HCT116 (cell line): ENCODE measurements at regions not wholly inside any gene's neighbourhood (a gene's known extent, or its start where the extent isn't known, plus 50 kb on each side); places are given as distances from the start of the nearest gene placed in this dataset.

ENCODE experiments used
- EZH2 ChIP-seq: fragments of 200-600 bp; sonication (generic); IDR thresholded peaks from 2 replicates; pipeline ENCODE4 v1.6.1; 2017; ENCODE audit warnings: antibody characterized with exemption, mixed run types
- EZH2phosphoT487 ChIP-seq: fragments of 200-600 bp; IDR thresholded peaks from 2 replicates; pipeline ENCODE4 v1.6.1; 2018; ENCODE audit warnings: antibody characterized with exemption, borderline replicate concordance
- POLR2A ChIP-seq: IDR thresholded peaks from 2 replicates; pipeline ENCODE4 v1.7.0; 2011; ENCODE audit warnings: borderline replicate concordance; ENCODE audit not compliant: insufficient read depth, insufficient read length; ENCODE audit errors: extremely low read depth
- POLR2AphosphoS5 ChIP-seq: IDR thresholded peaks from 2 replicates; pipeline ENCODE4 v1.6.1; 2011; ENCODE audit warnings: mild to moderate bottlenecking, low read depth, low read length, moderate library complexity
- SIN3A ChIP-seq: IDR thresholded peaks from 2 replicates; pipeline ENCODE4 v1.6.1; 2012; ENCODE audit warnings: low read depth
- TF ChIP-seq, protein P1 (sequence below), 3 experiments: fragments of 200-600 bp in 1 of 3; sonication (generic) in 1 of 3; IDR thresholded peaks in 2 of 3; conservative IDR thresholded peaks in 1 of 3; 2 replicates each; pipeline ENCODE4 v1.5.1; 2012 to 2017; ENCODE audit warnings: low read depth in 2 of 3, low read length in 2 of 3, antibody characterized with exemption in 1 of 3, borderline replicate concordance in 1 of 3, control low read depth in 1 of 3, mild to moderate bottlenecking in 1 of 3, mixed read lengths in 1 of 3, mixed run types in 1 of 3, moderate library complexity in 1 of 3; ENCODE audit not compliant: insufficient read depth in 1 of 3

DNA sequence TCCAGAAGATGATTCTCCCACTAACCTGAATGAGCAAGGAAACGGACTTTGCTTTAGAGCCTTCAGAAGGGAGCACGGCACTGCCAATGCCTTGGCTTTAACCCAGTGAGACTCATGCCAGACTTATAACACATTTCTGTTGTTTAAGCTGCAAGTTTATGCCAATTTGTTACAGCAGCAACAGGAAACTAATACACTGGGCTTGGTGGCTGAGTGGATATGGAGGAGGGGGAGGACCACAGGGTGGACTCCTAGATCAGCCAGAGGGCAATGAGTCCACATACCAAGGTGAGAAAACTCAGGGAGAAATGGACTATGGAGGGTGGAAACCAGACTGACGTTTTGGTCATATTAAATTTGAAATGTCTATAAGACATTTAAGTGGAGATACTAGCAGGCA is 156.2 kb upstream of the KCNJ6 start:
- TF ChIP-seq, protein P1, sequence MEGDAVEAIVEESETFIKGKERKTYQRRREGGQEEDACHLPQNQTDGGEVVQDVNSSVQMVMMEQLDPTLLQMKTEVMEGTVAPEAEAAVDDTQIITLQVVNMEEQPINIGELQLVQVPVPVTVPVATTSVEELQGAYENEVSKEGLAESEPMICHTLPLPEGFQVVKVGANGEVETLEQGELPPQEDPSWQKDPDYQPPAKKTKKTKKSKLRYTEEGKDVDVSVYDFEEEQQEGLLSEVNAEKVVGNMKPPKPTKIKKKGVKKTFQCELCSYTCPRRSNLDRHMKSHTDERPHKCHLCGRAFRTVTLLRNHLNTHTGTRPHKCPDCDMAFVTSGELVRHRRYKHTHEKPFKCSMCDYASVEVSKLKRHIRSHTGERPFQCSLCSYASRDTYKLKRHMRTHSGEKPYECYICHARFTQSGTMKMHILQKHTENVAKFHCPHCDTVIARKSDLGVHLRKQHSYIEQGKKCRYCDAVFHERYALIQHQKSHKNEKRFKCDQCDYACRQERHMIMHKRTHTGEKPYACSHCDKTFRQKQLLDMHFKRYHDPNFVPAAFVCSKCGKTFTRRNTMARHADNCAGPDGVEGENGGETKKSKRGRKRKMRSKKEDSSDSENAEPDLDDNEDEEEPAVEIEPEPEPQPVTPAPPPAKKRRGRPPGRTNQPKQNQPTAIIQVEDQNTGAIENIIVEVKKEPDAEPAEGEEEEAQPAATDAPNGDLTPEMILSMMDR (IDR thresholded peaks at IDR 0.05 in 2 of 3, conservative IDR thresholded peaks at IDR 0.05 in 1 of 3; ENCODE audit: borderline replicate concordance in 1 of 3, insufficient read depth in 1 of 3, low read depth in 2 of 3, low read length in 2 of 3): no peak
- TF ChIP-seq POLR2A (no peak), EZH2 (no peak), POLR2AphosphoS5 (no peak), SIN3A (no peak), EZH2phosphoT487 (no peak)
